NCI-H2227 (cell line): ENCODE measurements at regions not wholly inside any gene's neighbourhood (a gene's known extent, or its start where the extent isn't known, plus 50 kb on each side); places are given as distances from the start of the nearest gene placed in this dataset.

Experiments
- DNase-seq: peaks from one replicate; lab custom pipeline; 2025; ENCODE audit not compliant: unreplicated experiment; lab: John Stamatoyannopoulos, UW

DNA sequence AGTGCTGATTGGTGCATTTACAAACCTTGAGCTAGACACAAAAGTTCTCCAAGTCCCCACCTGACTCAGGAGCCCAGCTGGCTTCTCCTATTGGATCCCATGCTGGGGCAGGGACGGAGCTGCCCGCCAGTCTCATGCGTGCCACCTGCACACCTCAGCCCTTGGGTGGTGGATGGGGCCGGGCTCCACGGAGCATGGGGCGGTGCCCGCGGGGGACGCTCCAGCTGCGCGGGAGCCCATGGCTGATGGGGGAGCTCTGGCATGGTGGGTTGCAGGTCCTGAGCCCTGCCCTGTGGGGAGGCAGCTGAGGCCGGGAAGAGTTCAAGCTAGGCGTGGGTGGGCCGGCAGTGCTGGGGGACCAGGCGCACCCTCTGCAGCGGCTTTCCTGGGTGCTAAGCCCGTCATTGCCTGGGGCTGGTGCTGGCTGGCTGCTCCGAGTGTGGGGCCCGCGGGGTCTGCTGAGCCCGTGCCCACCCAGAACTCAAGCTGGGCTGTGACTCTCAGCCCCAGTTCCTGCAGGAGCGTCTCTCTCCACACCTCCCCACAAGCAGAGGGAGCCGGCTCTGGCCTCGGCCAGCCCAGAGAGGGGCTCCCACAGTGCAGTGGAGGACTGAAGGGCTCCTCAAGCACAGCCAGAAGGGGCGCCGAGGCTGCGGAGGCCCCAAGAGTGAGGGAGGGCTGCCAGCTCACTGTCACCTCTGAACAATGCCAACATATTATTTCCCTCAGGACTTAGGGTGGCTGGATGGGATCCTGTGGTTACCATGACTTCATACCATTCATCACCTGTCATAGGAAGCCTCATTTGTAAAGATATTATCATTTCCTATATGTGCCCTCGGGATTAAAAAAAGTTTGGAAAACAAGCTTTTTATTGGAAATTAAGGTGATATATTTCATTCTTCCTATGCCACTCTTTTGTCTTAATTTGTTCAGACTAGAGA, 688.7 kb downstream of the ETS1 start:
- DNase-seq: no peak

DNA sequence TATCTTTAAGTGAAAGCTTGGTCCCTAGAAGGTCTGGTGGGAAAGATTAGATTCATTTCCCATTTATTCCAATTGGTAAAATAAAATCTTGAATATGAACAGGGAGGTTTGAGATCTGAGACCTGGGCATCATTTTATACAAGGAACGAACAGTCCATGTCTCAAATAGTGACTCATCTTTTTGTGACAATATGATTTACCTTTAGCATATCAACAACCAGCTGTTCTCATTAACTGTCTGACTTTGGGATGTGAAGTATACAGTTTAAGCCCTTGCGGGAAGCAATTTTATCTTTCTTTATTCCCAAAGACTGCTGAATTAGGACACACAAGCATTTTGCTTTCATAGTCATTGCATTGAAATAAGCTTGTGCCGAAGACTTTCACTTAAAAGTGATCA, 691.6 kb downstream of the ETS1 start:
- DNase-seq: no peak

- no peak for DNase-seq
Measured at GRCh38 chr11:127894316-127894715, 693.0 kb downstream of the ETS1 start.

DNA sequence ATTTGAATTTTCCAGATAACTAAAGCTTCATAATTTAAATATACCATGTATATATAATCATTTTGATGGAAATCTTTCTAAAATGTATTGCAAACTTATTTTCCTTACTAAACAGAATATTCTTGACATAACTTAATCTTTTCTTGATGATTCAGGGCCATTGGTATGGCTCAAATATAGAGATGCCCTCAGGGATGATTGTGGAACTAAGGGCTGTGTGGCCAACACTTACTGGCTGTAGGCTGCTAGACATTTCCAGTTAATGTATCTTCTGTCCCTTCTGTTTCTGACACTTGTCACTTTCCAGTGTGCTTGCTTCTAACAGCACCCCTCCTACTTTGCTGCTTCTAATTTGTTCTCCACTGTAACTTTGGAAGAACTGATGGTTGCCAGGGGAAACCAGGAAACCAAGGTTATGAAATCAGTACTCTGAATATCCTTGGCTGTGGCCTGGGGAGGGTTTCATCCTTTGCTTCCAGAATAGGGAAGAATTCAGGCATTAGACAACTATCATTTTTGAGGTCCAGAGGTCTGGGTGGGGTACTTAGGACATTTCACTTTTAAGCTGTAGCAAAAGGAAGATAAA, 697.2 kb downstream of the ETS1 start:
- no peak for DNase-seq

DNA sequence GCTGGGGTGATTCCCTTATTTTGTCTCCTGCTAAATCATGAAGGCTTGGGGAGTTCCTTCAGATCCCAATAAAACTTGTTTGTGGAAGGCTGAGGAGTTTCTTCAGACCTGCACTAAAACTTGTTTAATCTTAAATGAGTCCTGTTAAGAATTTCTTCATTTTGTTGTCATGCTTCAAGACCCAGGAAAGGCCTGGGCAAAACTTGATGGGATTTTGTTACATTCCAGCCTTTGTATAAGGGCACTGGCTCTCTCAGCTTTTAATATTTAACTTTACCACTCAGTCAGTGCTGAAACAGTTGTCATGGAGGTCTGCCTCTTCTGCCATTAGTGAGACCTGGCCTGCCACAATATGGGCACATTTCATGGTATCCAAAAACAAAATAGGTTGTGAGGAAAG, 699.0 kb downstream of the ETS1 start:
- no peak for DNase-seq

GRCh38 chr11:127875131-127875530, 712.2 kb downstream of the ETS1 start:
- DNase-seq: no peak

- no peak for DNase-seq
Measured at GRCh38 chr11:127873478-127873877, 713.9 kb downstream of the ETS1 start.

DNA sequence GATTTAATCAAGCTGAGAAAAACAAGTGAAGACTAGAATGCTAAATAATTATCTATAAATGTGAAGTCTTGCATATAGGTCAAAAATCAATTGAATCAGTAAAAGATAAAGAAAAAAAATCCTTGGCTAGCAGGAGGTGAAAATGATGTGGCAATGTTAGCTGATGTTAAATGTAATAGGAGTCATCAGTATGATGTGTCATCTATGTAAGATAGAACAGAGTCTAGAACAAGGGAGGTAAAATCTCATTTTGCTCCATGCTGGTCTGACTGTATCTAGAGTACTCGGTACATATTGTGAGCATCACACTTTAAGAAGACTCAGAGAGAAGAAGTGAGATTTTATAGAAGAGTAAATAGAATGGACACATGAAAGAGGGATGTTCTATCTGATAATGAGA, 721.2 kb downstream of the ETS1 start:
- no peak for DNase-seq

DNA sequence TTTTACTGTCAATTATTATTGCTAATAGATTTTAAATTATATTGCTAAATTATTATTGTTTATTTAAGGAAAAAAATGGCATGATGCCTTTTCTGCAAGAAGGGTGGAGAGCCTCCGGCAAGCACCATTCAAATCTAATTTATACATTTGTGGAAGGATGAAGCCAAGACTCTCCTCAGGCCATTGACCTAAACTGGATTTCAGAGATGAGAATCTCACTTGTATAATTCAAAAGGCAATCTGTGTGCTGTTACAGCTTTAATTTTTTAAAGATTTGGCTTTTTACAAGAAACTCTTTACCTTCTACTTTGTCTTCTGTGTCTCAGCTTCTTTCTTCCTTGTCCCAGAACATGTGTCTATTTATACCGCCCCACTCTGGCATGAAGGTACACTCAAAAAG, 722.5 kb downstream of the ETS1 start:
- DNase-seq: no peak

DNA sequence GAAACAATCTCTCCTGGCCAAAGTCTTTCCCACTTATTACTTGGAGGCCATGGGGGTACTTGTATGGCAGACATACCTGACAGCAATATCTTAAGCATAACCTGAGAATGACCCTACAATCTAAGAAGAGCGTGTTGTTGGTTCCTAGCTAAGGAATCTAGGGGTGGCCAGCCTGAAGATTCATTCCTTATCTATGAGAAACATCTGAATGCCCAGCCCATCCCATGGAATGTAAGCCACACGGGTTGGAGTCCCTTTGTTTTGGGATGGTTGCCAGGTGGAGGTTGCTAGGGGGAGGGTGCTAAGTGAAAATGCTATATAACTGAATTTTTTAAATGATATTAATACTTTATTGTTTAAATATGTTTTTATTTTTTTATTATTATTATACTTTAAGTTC, 725.0 kb downstream of the ETS1 start:
- DNase-seq: no peak

- DNase-seq: no peak
Measured at GRCh38 chr11:127859941-127860354, 727.4 kb downstream of the ETS1 start.

GRCh38 chr11:127844876-127845275, 742.5 kb downstream of the ETS1 start:
- no peak for DNase-seq

DNA sequence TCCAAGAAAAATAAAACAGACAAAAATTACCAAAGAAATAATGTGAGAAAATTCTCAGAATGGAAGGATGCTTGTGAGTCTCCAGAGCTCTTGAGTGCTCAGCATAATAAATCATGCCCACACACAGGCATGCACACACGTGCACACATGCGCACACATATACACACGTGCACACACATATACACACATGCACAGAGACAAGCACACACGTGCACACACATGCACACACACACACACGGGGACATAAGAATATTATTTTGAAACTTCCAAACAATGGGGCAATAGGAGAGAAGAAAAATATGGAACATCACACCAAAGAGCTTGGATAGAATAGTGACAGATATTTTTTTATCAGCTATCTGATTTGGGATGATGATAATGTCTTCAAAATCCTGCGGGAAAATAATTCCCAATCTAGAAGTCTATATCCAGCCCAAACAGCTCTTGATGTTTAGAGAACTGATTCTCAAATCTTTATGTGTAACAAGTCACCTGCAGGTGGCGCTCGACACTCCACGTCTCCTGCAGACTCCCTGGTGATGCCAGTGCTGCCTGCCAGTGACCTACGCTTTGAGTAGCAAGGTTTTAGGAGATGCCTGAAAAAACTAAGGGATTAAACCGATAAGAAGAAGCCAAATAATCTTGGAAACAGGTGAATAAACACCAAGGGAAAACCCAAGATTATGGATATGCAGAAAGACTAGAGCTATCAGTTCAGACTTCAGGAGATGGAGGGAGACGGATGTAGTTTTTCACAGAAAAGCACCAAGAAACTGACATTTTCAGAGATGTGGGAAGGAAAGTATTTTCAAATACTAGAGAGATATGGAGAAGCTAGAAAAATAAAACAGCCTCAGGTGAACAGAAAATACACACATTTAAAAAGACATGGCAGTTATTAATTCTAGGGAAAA, 743.6 kb downstream of the ETS1 start:
- DNase-seq: no peak

DNA sequence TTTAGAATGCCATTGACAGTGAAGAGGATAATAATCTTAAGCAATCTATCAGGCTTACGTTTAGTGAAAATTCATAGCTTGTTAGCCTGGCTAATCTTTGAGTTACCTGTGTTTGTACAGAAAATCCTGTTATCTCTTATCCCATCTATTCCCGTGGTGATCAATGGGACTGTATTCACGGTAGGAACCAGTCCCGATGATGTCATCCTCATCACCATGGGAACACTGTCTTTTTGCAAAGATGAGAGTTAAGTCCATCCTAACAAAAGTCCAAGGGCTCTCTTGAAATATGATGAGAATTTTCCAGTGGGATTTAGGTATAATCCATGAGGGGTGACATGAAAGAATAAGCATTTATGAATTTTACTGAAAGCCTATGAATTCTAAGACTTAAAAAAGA, 762.2 kb downstream of the ETS1 start:
- DNase-seq: no peak

- no peak for DNase-seq
Measured at GRCh38 chr11:127818625-127819024, 768.7 kb downstream of the ETS1 start.

- DNase-seq: no peak
Measured at GRCh38 chr11:127816962-127817361, 770.4 kb downstream of the ETS1 start.

GRCh38 chr11:127815331-127815730, 772.0 kb downstream of the ETS1 start:
- no peak for DNase-seq

DNA sequence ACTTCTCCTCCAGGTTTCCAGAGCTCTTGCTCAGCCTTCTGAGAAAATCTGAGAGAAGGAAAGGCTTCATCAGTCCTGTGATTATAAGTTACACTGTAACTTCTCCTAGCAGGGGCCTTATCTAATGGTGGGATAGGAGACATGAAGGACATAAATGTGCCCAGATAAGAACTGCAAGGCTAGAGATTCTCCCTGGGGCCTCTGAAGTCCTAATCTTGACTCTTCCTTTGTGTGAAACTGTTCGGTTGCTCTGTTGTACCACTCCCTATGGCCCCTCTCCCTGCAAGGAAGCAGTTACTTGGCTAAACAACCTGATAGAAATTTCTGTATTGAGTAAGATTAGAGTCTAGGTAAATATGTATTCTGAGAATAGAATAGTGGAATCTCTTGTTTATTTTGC, 780.9 kb downstream of the ETS1 start:
- no peak for DNase-seq

DNA sequence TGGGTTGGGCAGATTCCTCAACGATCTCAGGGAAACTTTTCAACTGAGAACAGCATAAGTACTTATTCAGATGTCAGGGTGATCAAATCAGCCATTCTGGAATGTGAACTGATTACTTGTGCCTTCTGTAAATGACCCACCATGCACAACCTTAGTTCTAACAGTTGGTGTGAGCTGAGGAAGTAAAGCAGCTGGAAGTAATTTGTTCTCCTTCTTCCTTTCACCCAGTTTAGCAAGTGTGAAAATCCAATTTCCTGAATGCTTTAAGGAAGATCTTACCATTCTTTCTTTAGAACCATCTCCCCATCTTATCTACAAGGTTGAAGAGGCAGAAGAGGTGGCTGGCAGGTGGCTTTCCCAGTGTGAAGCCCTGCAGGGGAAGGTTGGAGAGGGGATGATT, 781.6 kb downstream of the ETS1 start:
- no peak for DNase-seq

DNA sequence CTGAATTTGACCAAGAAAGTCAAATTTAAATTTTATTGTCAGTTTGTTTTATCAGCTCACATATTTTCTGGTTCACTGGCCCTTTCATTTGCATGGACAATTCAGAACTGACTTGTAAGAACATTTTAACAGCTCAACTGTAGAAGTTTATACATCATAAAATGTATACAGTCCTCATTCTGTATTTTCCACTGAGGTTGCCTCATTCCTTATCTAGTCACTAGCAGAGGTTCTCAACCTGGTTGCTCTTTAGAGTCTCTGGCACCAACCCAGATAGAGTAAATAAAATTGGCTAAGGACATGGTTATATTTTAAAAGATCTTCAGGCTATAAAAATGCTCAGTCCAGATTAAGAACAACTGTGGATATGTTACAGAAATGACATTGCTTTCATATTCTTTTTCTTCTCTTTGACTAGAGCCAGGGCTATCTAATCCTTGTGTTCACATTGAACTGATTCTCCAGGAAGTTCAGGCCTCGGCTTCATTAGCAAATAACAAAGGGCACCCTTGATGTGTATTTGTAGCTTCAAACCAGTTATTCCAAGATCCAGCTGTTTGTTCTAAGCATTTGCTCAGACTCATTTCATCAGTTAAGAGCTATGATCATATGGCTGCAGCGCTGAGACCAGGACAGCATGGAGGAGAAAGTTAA, 782.5 kb downstream of the ETS1 start:
- no peak for DNase-seq

DNA sequence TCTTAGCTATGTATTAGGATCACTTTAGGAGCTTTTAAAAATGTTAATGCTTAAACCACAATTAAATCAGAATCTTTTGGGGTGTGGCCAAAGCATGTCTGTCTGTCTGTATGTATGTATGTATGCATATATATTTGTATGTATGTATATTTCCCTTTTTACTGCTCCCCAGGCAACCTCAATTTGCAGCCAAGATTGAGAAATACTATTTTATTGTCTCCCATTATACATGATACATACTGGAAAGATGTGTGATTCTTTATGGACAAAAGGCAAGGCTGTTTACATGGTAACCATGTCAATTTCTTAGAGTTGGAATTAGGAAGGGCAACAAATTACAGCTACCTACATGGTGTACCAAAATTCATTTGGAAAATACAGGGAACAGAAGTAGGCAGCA, 783.6 kb downstream of the ETS1 start:
- no peak for DNase-seq
